ENCODE measurements at regions not wholly inside any gene's neighbourhood (a gene's known extent, or its start where the extent isn't known, plus 50 kb on each side); places are given as distances from the start of the nearest gene placed in this dataset.

- no peaks in the 10 kb centered on the region for H3K4me1 Mint-ChIP-seq
- Histone ChIP-seq H2AFZ (no peak overlapping the region), H3K36me3 (ENCODE audit: insufficient read depth) (no peaks in the 10 kb centered on the region), H3K4me2 (no peak overlapping the region), H3K9me2 (ENCODE audit: insufficient read depth) (no peaks in the 10 kb centered on the region), H3K79me2 (replicated peaks; ENCODE audit: insufficient read depth) (no peaks in the 10 kb centered on the region), H3F3A (replicated peaks; ENCODE audit: low read depth) (no peaks in the 10 kb centered on the region), H3K27ac (ENCODE audit: low read depth) (no peak overlapping the region), H3K27me3 (ENCODE audit: insufficient read depth) (no peaks in the 10 kb centered on the region), H3K4me3 (no peak overlapping the region), H3K4me1 (ENCODE audit: insufficient read depth) (no peaks in the 10 kb centered on the region), H4K20me1 (replicated peaks; ENCODE audit: insufficient read depth) (no peaks in the 10 kb centered on the region)
- peaks cover 9% of the 10 kb centered on the region for H3K36me3 Mint-ChIP-seq (ENCODE audit: low read depth)
- no peaks in the 10 kb centered on the region for H3K27me3 Mint-ChIP-seq (ENCODE audit: insufficient read depth, low read depth, poor library complexity)
- no peak overlapping the region for H3K4me3 Mint-ChIP-seq
- H3K27ac Mint-ChIP-seq, result no peak overlapping the region
- TF ChIP-seq POLR2AphosphoS5 (IDR thresholded peaks at IDR 0.05; ENCODE audit: low read depth), result no peak
- TF ChIP-seq REST (IDR thresholded peaks at IDR 0.05; ENCODE audit: unreplicated experiment), result no peak
- no peak for TF ChIP-seq EZH2phosphoT487 (IDR thresholded peaks at IDR 0.05; ENCODE audit: unreplicated experiment)
- TF ChIP-seq NANOG (IDR thresholded peaks at IDR 0.05; ENCODE audit: borderline replicate concordance), result no peak
- DNase-seq (ENCODE audit: low spot score) (no peak), ATAC-seq (no peak)
- peaks cover 84% of the 10 kb centered on the region for H3K9me3 Mint-ChIP-seq
These were observed 794.8 kb upstream of the SEL1L start for GRCh38 chr14:82328442-82328841.

GRCh38 chr14:82341261-82341810, 807.7 kb upstream of the SEL1L start:
- no peaks in the 10 kb centered on the region for H4K20me1 ChIP-seq (replicated peaks; ENCODE audit: insufficient read depth)
- ATAC-seq, result no peak
- no peak for DNase-seq (ENCODE audit: low spot score)
- no peak overlapping the region for H3K27ac ChIP-seq (ENCODE audit: low read depth)
- 0 out of 2 replicates have a peak, but pooled peaks cover 3% of the 10 kb centered on the region for H3K9me2 ChIP-seq (ENCODE audit: insufficient read depth)
- H3K4me1 ChIP-seq (ENCODE audit: insufficient read depth), result no peaks in the 10 kb centered on the region
- Mint-ChIP-seq H3K36me3 (ENCODE audit: low read depth) (peaks cover 16% of the 10 kb centered on the region), H3K4me1 (no peaks in the 10 kb centered on the region), H3K4me3 (no peak overlapping the region), H3K27me3 (ENCODE audit: insufficient read depth, low read depth, poor library complexity) (peaks cover 4% of the 10 kb centered on the region), H3K9me3 (peaks cover 93% of the 10 kb centered on the region), H3K27ac (no peak overlapping the region)
- H3K4me3 ChIP-seq, result no peak overlapping the region
- H3F3A ChIP-seq (replicated peaks; ENCODE audit: low read depth), result no peaks in the 10 kb centered on the region
- H3K4me2 ChIP-seq, result no peak overlapping the region
- H3K79me2 ChIP-seq (replicated peaks; ENCODE audit: insufficient read depth), result no peaks in the 10 kb centered on the region
- no peak overlapping the region for H2AFZ ChIP-seq
- no peaks in the 10 kb centered on the region for H3K27me3 ChIP-seq (ENCODE audit: insufficient read depth)
- no peaks in the 10 kb centered on the region for H3K36me3 ChIP-seq (ENCODE audit: insufficient read depth)
- TF ChIP-seq ZNF331 (CRISPR knock-in tag; IDR thresholded peaks at IDR 0.05; ENCODE audit: low read depth) (no peak), CTCF (conservative IDR thresholded peaks at IDR 0.05; ENCODE audit: low read depth in 2 of 2) (no peak), ETS1 (IDR thresholded peaks at IDR 0.05) (no peak), EZH2phosphoT487 (IDR thresholded peaks at IDR 0.05; ENCODE audit: unreplicated experiment) (no peak), CREB1 (CRISPR knock-in tag; IDR thresholded peaks at IDR 0.05; ENCODE audit: low read depth) (no peak), JUNB (IDR thresholded peaks at IDR 0.05; ENCODE audit: unreplicated experiment) (no peak), ZNF114 (CRISPR knock-in tag; IDR thresholded peaks at IDR 0.05) (no peak)

Data from GM23338 (cell line).